Duodenal mucosa (tissue), 2 donors: ENCODE measurements at regions not wholly inside any gene's neighbourhood (a gene's known extent, or its start where the extent isn't known, plus 50 kb on each side); places are given as distances from the start of the nearest gene placed in this dataset.

Experiments used
- H3K27ac ChIP-seq: one replicate; pipeline ENCODE4 v1.7.0; 2013; ENCODE audit warnings: low read depth, low read length
- H3K27me3 ChIP-seq, 2 donors: one replicate each; pipeline ENCODE4 v1.7.0; 2013; ENCODE audit warnings: low read length in 2 of 2, control low read depth in 1 of 2; ENCODE audit not compliant: insufficient read depth in 2 of 2, control insufficient read depth in 1 of 2
- H3K36me3 ChIP-seq, 2 donors: one replicate each; pipeline ENCODE4 v1.7.0; 2013; ENCODE audit warnings: low read length in 2 of 2, control low read depth in 1 of 2; ENCODE audit not compliant: insufficient read depth in 2 of 2, control insufficient read depth in 1 of 2
- H3K4me1 ChIP-seq, 2 donors: one replicate each; pipeline ENCODE4 v1.7.0; 2013; ENCODE audit warnings: low read length in 2 of 2, control low read depth in 1 of 2; ENCODE audit not compliant: insufficient read depth in 2 of 2, control insufficient read depth in 1 of 2
- H3K4me3 ChIP-seq, 2 donors: one replicate each; pipeline ENCODE4 v1.7.0; 2013; ENCODE audit warnings: low read length in 2 of 2, low read depth in 1 of 2
- H3K9ac ChIP-seq, 2 donors: one replicate each; pipeline ENCODE4 v1.7.0; 2013; ENCODE audit warnings: low read length in 2 of 2, low read depth in 1 of 2
- H3K9me3 ChIP-seq, 2 donors: one replicate each; pipeline ENCODE4 v1.7.0; 2013; ENCODE audit warnings: low read length in 2 of 2, control low read depth in 1 of 2; ENCODE audit not compliant: control insufficient read depth in 1 of 2

- H3K9me3 ChIP-seq, result peaks cover 2 to 7% of the 10 kb centered on the region in 2 donors
- H3K4me3 ChIP-seq, result no peak overlapping the region
- H3K27me3 ChIP-seq, result no peaks in the 10 kb centered on the region
- H3K36me3 ChIP-seq, result peaks cover 0 to under 1% of the 10 kb centered on the region in 2 donors
- H3K4me1 ChIP-seq, result no peaks in the 10 kb centered on the region
- no peak overlapping the region for H3K27ac ChIP-seq
- H3K9ac ChIP-seq, result no peak overlapping the region
Observed at GRCh38 chr16:72384651-72385050, 212.7 kb upstream of the PMFBP1 start.

- H3K9me3 ChIP-seq, result no peaks in the 10 kb centered on the region
- no peaks in the 10 kb centered on the region for H3K4me1 ChIP-seq
- H3K9ac ChIP-seq, result no peak overlapping the region
- no peak overlapping the region for H3K4me3 ChIP-seq
- H3K36me3 ChIP-seq, result no peaks in the 10 kb centered on the region
- no peaks in the 10 kb centered on the region for H3K27me3 ChIP-seq
- H3K27ac ChIP-seq, result no peak overlapping the region
Observed at GRCh38 chr16:72380283-72380682, 208.3 kb upstream of the PMFBP1 start.

GRCh38 chr16:72373201-72373600, 201.2 kb upstream of the PMFBP1 start:
- Histone ChIP-seq H3K9me3 (no peaks in the 10 kb centered on the region), H3K4me3 (no peak overlapping the region), H3K27ac (no peak overlapping the region), H3K9ac (no peak overlapping the region), H3K27me3 (no peaks in the 10 kb centered on the region), H3K4me1 (no peaks in the 10 kb centered on the region), H3K36me3 (no peaks in the 10 kb centered on the region)

GRCh38 chr16:72372087-72373045, 200.4 kb upstream of the PMFBP1 start:
- Histone ChIP-seq H3K4me1 (no peaks in the 10 kb centered on the region), H3K27me3 (no peaks in the 10 kb centered on the region), H3K9ac (no peak overlapping the region), H3K36me3 (no peaks in the 10 kb centered on the region), H3K4me3 (no peak overlapping the region), H3K9me3 (peaks cover 0 to 2% of the 10 kb centered on the region in 2 donors), H3K27ac (no peak overlapping the region)

GRCh38 chr16:72371307-72372086, 199.5 kb upstream of the PMFBP1 start:
- H3K4me3 ChIP-seq, result no peak overlapping the region
- no peaks in the 10 kb centered on the region for H3K4me1 ChIP-seq
- no peak overlapping the region for H3K27ac ChIP-seq
- H3K9me3 ChIP-seq, result peaks cover 2 to 7% of the 10 kb centered on the region in 2 donors
- H3K27me3 ChIP-seq, result no peaks in the 10 kb centered on the region
- no peaks in the 10 kb centered on the region for H3K36me3 ChIP-seq
- no peak overlapping the region for H3K9ac ChIP-seq

- Histone ChIP-seq H3K27ac (no peak overlapping the region), H3K4me3 (no peak overlapping the region), H3K9me3 (peaks cover 3 to 7% of the 10 kb centered on the region in 2 donors), H3K36me3 (no peaks in the 10 kb centered on the region), H3K4me1 (no peaks in the 10 kb centered on the region), H3K27me3 (no peaks in the 10 kb centered on the region), H3K9ac (no peak overlapping the region)
Observed at GRCh38 chr16:72369274-72369673, 197.3 kb upstream of the PMFBP1 start.

GRCh38 chr16:72367851-72368250, 195.9 kb upstream of the PMFBP1 start:
- Histone ChIP-seq H3K9ac (no peak overlapping the region), H3K9me3 (peaks cover 3 to 7% of the 10 kb centered on the region in 2 donors), H3K4me3 (no peak overlapping the region), H3K4me1 (no peaks in the 10 kb centered on the region), H3K27ac (no peak overlapping the region), H3K36me3 (no peaks in the 10 kb centered on the region), H3K27me3 (no peaks in the 10 kb centered on the region)

- H3K27ac ChIP-seq, result no peak overlapping the region
- H3K36me3 ChIP-seq, result no peaks in the 10 kb centered on the region
- H3K9ac ChIP-seq, result no peak overlapping the region
- H3K4me1 ChIP-seq, result no peaks in the 10 kb centered on the region
- H3K4me3 ChIP-seq, result no peak overlapping the region
- H3K9me3 ChIP-seq, result peaks cover 3 to 7% of the 10 kb centered on the region in 2 donors
- no peaks in the 10 kb centered on the region for H3K27me3 ChIP-seq
Observed at GRCh38 chr16:72362973-72363372, 191.0 kb upstream of the PMFBP1 start.

GRCh38 chr16:72362476-72362875, 190.5 kb upstream of the PMFBP1 start:
- Histone ChIP-seq H3K36me3 (no peaks in the 10 kb centered on the region), H3K27me3 (no peaks in the 10 kb centered on the region), H3K4me3 (no peak overlapping the region), H3K4me1 (no peaks in the 10 kb centered on the region), H3K27ac (no peak overlapping the region), H3K9me3 (peaks cover 3 to 6% of the 10 kb centered on the region in 2 donors), H3K9ac (no peak overlapping the region)

- no peaks in the 10 kb centered on the region for H3K27me3 ChIP-seq
- H3K36me3 ChIP-seq, result no peaks in the 10 kb centered on the region
- no peaks in the 10 kb centered on the region for H3K9me3 ChIP-seq
- H3K4me1 ChIP-seq, result no peaks in the 10 kb centered on the region
- no peak overlapping the region for H3K4me3 ChIP-seq
- H3K9ac ChIP-seq, result no peak overlapping the region
- no peak overlapping the region for H3K27ac ChIP-seq
Observed at GRCh38 chr16:72357910-72358309, 186.0 kb upstream of the PMFBP1 start.
